ENCODE measurements at regions not wholly inside any gene's neighbourhood (a gene's known extent, or its start where the extent isn't known, plus 50 kb on each side); places are given as distances from the start of the nearest gene placed in this dataset.
"Not testable (repeated sequence)": the region's sequence is repeated elsewhere in the genome, so short reads cannot be mapped to it uniquely, and the experiment has no call there.

DNA sequence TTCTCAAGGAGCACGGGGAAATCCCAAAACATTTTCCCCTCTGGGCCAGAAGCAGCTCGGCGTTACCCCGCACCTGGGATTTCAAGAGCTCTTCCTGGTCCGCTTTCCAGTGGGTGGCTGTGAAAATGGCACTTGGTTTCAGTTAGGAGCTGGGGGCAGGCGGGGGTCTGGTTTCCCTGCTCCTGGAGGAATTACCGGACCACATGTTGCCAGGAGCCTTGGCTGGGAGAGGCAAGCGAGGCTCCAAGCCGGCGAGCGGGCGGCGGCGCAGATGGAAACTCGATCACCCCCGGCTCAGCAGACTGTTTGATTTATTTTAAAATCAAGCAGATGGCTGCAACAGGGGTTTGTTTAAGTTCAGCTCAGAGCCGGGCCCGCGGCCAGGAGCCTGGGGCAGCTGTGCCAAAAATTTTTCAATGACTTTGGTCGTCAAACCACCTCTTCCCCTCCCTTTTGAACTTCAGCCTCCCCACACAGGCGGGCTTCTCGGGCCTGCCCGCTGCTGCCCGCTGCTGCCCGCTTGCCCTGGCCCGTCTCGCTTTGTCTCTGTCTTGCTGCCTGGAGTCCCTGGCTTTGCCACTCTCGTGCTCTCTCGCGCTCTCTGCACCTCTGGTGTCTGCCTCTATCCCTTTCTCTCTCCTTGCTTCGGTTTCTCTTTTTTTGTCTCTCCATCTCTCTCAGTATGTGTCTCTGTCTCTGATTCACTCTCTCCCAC is 108.0 kb upstream of the CIBAR2 start:
- DNase-seq (ENCODE audit: low read depth in 1 of 2, low spot score in 1 of 2), result no peak

DNA sequence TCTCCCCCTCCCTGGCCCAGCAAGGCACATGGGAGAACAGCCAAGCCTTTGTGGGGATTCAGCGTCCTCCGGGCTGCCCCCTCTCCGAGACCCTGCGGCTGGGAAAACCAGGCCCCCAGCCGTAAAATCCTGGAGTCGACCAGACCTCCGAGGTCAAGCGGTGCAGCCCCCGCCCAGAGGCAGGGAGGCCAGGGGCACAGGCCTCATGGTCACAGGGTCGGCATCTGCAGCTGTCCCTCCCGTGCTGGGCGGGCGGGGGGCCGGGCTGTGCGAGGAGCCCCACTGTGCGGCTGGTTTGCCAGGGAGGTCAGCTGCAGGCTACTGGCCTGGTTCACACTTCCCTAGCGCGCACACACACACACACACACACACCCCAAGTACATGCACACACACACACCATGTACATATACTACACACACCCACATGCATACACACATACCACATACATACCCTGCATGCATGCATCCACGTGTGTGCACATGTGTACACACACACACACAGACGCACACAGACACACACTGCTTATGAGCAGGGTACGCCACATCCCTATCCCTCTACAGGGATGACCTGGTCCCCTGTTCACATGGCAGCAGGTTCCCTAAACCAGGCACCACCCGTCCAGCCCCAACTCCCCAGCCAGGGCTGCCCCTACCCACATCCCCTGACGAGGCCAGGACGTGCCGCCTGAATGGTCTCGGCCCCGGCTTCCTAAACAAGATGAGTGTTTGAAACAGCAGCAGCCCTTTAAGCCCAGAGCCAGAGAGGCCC is 108.9 kb upstream of the CIBAR2 start:
- no peak for DNase-seq (ENCODE audit: low read depth in 1 of 2, low spot score in 1 of 2)

DNA sequence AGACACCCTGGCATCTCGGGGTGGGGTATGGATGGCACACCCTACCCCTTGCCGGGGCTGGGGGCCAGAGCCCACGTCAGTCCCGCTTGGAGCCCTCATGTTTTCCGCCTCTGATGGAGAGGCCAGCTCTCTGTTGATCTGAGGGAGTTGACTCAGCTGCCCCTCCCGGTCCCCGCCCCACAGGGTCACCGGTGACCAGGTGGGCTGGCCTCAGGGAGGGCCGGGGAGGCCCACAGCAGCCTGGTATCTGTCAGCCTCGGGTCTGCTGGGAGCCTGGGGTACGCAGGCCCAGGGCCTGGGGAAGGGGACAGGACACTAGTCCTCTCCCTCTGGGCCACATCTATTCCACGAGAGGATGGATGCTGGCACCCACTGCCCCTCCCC is 109.5 kb upstream of the CIBAR2 start:
- DNase-seq (ENCODE audit: low read depth in 1 of 2, low spot score in 1 of 2), result no peak

DNA sequence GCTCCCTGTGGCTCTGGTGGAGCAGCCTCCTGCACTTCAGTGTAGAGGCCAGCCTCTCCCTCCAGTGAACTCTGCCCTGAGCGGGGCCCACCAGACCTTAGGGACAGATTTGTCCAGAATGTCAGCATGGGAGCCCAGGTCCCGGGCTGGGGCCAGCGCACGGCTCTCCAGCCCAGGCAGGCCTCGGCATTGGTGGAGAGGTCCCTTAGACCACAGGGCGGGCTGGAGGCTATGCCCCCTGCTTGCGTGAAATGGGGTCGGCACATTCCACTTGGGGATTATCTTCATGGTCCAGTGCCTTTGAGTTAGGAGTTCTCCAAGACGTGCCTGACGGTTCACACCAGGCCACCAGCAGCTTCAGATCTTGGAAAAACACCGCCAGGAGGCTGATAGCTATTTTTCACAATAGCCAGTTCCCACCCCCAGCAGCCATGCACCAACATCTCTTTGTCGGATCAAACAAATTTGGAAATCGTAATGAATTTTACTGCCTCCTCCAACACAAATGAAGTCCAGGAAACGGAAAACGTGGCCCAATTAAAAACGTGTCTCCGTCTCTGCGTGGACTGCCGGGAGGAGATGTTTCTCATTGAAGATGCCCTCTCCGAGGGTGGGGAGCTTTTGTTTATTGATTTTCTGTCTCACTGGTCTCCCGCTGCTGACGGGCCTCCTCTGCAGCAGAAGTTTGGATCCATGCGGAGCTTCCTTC is 110.0 kb upstream of the CIBAR2 start:
- no peak for DNase-seq (ENCODE audit: low read depth in 1 of 2, low spot score in 1 of 2)

DNA sequence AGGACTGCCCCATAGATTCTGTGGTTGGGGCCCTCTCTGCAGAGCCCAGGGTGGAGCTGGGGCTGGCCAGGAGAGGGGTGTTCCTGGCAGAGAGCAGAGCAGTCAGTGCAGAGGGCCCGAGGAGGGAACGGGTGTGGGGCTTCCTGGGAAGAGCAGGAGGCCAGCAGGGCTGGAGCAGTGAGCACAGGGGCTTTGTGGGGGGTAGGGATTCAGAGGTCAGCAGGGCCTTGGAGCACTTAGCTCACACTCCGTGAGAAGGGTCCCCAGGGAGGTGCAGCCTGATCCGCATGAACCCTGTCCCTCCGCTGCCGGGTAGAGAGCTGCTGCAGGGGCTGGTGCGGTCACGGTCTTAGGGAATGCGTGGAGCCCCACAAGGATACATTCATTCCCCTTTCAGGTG is 113.0 kb upstream of the CIBAR2 start:
- no peak for DNase-seq (ENCODE audit: low read depth in 1 of 2, low spot score in 1 of 2)

DNA sequence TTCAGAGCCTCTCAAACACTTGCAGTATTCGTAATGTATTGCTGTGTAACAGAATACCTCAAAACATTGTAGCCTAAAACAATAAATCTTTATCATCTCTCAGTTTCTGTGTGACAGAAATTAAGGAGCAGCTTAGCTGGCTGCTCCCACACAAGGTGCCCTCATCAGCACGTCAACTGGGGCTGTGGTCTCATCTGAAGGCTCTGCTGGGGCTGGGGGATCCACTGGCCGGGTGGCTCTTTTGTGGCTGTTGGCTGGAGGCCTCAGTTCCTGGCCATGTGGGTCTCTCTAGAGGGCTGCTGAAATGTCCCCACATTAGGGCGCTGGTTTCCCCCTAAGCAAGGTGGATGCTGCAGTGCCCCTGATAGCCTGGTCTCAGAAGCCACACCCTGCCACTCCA is 113.4 kb upstream of the CIBAR2 start:
- DNase-seq (ENCODE audit: low read depth in 1 of 2, low spot score in 1 of 2), result no peak

DNA sequence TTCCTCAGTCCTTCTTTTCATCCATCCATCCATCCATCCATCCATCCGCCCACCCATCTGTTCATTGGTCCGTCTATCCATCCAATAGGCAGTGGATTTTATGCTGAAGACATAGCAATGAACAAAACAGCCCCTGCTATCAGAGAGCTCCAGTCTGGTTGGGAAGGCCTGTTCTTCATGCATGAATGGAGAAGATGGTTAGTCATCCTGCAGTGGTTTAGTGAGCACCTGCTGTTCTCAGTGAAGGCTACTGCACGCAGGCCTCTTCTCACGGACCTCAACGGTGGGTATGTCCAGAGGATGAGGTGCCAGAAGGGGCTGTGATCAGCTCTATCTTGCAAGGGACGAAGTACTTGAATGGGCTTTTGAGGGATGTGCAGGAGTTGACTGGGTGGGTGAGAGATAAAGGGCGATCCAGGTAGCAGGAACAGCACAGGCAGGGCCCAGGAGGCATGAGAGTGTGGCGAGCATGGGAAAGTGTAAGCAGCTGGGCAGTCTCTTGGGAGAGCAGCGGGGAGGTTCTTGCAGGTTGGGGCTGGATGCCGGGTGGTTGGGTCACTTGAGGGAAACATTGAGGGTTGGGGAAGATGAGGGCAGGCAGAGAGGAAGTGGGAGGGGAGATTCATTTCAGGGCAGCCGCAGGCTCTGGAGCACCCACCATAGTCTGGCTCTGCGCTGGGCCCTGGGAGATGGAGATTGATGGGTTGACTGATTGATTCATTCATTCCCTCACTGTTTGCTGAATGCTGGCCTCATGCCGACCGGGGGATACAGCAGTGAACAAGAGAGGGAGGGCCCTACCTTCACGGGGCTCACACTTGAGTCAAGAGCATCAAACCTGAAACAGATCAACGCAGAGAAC is 115.0 kb upstream of the CIBAR2 start:
- DNase-seq (ENCODE audit: low read depth in 1 of 2, low spot score in 1 of 2), result no peak

DNA sequence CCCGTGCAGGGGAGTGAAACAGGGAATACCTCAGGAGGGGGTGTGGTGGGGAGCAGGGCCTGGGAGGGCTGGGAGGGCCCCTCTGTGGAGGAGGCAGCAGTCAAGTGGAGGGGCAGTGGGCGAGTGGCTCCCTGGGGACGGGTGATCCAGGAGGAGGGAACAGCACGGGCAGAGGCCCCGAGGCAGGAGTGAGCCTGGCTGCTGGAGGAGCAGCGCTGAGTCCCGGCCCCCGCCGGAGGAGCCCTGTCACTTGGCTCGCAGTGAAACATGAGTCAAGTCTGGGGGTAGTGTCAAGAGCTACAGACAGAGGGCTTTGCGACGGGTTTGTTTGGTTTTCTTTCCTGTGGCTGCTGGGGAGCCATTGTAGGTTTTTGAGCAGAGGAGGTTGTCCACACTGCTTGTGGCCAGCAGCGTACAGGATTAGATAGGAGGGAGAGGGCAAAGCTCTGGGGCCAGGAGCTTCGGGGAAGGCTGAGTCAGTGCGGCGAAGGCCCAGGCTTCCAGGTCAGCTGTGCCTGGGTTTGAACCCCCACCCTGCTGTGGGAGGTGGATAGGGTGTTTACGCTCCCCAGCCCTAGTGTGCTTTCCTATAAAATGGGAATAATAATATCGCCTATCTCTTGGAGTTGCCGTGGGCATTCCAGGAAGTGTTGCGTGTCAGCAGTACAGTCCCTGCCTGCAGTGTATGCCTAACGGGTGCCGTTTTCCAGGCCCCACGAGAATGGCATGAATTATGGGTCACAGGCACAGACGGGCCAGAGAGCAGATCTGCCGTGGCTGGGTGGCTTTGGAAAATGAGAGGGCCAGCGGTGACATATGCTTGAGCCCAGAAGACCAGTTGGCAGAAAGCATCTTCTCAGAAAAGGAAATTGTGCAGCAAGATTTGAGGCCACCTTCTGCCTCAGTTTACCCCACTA is 115.9 kb upstream of the CIBAR2 start:
- no peak for DNase-seq (ENCODE audit: low read depth in 1 of 2, low spot score in 1 of 2)

DNA sequence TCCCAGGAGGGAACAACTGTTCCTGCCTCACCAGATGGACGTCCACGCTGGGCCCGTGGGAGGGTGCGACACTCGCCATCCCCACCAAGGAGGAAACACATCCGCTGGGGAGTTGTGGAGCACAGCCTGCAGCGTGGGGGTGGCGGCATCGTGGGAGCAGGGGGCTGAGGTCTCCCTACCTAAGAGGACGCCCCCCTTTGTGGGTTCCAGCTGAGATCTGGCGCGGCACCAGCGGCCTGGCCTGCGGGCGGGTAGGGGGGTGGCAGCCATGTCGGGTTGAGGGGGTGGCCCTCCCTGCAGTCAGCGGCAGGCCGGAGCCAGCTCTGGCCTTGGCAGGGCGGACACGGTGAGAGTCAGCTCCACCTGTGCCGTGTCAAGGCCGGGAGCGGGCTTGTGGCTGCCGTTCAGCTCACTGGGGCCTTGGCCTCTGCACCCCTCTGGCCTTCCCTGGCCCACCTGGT is 116.7 kb upstream of the CIBAR2 start:
- DNase-seq (ENCODE audit: low read depth in 1 of 2, low spot score in 1 of 2), result no peak

DNA sequence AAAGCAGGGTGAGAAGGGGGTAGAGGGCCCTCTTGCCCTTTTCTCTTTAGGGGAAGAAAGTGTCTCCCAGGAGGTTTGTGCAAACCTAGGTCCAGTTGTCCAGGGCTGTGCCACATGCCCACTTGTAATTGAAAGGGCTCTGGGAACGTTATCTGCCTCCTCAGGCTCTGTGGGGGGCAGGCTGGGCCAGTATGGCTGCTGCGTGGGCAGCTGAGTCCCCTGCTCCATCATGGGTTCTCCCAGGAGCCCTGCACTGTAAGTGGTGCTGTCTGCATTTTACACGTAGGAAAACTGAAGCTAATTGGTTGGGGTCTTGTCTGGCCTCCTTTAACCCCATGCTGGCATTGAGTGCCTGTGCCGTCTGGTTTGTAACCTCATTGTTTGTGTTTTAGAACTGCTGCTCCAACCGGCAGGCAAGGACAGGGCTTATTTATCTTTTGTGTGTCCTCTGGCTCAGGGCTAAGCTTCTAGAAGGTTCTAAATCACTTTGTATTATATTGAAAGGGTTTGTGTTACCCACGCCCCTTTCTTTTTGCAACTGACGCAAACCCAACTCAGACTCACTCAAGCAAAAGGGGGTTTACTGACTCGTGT is 117.7 kb upstream of the CIBAR2 start:
- no peak for DNase-seq (ENCODE audit: low read depth in 1 of 2, low spot score in 1 of 2)

DNA sequence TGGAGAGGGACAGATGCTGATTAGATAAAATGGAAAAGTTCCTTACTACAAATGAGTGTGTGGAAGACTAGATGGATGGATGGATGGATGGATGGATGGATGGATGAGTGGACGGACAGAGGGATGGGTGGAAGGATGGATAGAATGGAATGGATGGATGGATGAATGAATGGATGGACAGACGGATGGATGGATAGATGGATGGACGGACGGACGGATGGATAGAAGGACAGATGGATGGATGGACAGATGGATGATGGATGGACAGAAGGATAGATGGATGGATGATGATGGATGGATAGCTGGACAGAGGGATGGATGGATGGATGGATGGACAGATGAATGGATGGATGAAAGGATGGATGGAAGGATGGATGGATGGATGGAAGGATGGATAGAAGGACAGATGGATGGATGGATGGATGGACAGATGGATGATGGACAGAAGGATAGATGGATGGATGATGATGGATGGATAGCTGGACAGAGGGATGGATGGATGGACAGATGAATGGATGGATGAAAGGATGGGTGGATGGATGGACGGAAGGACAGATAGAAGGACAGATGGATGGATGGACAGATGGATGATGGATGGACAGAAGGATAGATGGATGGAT is 118.6 kb upstream of the CIBAR2 start:
- not testable (repeated sequence) for DNase-seq (ENCODE audit: low read depth in 1 of 2, low spot score in 1 of 2)

DNA sequence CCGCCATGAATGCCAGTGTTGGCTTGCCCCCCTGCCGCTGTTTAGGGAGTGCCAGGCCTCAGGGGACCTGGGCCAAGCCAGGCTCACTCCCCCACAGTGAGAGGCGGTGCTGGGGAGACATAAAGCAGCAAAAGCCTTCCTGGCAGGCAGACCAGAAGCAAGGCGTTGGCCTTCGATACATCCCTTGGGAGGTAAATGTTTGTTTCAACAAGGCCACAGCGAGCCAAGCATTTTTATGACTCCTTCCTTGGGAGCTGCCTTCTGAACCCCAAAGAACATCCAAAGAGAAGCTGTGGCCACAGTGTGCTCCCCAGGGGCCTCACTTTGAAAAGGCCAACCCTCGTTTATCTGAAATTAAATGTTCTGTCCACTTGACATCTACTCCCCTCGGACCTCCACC is 119.7 kb upstream of the CIBAR2 start:
- no peak for DNase-seq (ENCODE audit: low read depth in 1 of 2, low spot score in 1 of 2)

DNA sequence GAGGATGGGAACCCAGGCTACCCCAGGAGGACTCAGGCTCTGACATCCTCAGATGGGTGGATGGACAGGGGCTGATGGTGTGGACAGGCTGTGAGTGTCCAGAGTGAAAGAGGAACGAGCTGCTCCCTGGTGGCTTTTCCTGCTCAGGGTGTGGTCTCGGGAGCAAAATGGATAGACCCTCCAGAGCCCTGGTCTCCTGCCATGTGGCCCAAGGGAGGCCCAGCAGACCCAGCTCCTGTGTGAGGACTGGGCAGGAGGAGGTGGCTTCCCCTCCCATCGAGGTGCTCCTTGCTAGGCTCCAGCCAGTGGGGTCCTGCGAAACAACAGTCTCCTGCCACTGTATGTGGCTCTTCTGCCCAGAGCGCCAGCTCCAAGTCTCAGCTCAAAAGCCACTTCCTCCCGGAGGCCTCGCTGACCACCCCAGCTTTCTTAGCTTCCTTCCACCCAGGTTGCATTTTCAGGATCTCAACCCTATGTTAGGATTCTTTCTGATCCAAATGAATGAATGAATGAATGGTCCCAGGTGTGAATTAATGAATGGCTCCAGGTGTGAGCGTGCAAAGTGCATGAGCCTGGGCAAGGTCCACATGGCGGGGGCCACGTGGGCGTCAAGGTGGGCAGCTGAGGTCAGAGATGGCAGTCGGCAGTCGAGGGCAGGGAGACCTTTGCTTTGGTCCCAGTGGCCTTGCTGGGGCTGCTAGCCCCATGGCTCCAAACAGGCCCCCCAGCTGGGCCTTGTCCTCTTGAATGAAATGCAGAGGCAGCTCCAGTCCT is 120.3 kb upstream of the CIBAR2 start:
- DNase-seq (ENCODE audit: low read depth in 1 of 2, low spot score in 1 of 2), result no peak

DNA sequence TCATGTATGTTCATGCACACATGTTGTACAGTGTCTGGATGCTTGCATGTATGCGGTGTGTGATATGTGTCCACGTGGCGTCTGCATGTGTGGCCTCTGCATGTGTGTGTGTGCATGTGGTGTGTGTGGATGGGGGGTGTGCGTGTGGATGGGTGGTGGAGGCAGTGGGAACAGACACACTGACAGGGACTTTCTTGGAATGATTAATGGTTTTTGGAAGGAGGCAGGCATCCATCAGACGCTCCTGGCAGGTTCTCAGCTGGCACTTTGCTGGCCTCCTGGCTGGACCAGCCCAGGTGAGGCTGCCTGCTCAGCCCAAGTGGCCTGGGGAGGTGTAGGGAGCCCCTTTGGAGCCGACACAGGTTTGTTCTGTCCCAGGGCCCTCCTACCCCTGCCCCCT is 121.2 kb upstream of the CIBAR2 start:
- DNase-seq (ENCODE audit: low read depth in 1 of 2, low spot score in 1 of 2), result no peak

DNA sequence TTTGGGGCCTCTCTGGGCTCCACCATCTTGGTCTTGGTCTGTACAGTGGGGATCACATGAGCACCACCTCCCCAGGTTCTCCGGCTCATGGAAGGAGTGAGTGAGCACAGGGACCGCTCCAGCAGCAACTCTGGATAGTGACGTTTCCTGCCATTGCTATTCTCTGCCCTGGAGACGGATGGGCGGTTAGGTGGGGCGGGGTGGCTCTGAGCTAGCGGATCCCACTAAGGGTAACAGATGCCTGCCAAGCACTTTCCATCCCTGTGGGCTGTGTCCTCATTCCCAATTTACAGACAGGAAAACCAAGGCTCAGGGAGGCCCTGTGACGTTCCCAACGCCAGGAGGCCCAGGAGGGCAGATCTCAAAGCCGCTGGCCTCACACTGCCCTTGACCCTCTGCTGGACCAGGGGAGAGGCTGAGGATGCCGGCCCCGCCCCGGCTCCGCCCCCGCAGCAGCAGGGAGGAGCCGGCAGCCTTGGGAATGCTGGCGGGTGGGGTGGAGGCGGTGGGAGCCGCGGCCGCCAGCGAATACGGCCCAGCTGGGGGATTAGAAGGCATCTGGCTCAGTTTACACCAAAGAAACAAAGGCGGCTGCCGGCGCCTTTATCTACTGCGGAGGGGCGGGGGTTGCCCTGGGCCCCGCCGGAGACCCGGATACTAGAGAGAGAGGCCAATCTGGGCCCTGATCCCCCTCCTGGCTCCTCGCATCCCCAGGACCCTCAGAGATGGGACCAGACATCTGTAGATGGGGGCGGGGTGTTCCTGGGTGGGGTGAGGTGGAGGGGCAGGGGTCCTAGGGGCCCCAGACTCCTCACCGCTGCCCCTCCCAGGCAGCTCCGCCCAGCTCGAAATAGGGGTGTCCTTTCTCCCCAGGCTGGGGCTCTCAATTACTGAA is 122.3 kb upstream of the CIBAR2 start:
- DNase-seq (ENCODE audit: low read depth in 1 of 2, low spot score in 1 of 2), result no peak

DNA sequence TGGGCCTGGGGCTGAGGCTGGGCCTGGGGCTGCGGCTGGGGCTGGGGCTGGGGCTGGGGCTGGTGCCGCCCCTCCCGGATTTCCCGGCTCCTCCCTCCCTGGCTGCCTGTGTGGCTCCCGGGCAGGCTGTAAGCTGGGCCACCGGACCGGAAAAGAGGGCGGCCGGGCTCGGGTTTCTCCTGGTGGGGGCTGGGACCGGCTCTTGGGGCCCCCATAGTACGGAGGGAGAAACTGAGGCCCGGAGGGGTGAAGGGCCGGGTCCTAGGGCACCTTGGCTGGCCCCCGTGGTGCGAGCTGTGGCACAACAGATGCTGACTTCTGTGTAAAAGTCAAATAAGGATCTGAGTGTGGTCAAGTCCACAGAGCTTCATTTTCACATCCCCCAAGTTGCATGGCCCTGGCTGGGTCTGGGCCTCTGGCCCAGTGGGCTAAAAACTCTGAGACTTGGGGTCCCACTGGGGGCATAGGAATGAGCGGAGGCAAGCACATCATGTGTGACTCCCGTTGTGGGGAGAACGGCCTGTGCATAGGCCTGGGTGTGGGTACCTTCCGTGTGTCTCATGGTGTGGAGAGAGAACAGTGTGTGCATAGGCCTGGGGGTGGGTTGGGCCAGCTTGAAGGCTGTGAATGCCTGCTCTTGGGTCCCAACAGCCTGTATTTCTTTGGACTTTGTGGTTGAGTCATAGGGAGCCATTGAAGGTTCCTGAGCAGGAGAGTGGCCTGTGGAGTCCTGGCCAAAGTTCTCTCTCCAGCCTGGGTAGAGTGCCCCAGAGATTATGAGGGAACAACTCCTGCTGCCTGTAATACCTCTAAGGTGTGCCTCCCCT is 123.9 kb upstream of the CIBAR2 start:
- DNase-seq (ENCODE audit: low read depth in 1 of 2, low spot score in 1 of 2), result no peak

DNA sequence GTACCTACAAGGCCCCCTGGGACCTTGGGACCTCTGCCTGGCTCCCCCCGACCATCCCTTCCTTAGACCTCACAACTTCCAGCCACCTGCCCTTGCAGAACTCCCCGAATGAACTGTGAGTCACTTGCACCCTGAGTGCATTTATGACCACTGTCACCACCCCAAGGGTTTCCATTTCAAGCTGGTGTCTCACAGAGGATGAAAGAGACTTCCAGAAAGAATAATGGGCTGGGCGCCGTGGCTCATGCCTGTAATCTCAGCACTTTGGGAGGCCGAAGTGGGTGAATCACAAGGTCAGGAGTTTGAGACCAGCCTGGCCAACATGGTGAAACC is 124.5 kb upstream of the CIBAR2 start:
- no peak for DNase-seq (ENCODE audit: low read depth in 1 of 2, low spot score in 1 of 2)

All from activated T-helper 1 cell treated with anti-CD3 and anti-CD28 coated beads, Interleukin-2, amount 50 U/mL, for 16 hours (primary cell).